K562 (cell line): ENCODE measurements at regions not wholly inside any gene's neighbourhood (a gene's known extent, or its start where the extent isn't known, plus 50 kb on each side); places are given as distances from the start of the nearest gene placed in this dataset.

Source experiments
- CTCF ChIP-seq, 3 experiments: IDR thresholded peaks in 2 of 3; conservative IDR thresholded peaks in 1 of 3; 2 replicates each; pipeline ENCODE4 v1.5.1; 2011 to 2012; ENCODE audit warnings: low read length in 3 of 3, mild to moderate bottlenecking in 3 of 3, control low read depth in 2 of 3, improper control_type of control experiment in 1 of 3, inconsistent platforms in 1 of 3, low read depth in 1 of 3, mixed read lengths in 1 of 3, moderate library complexity in 1 of 3; ENCODE audit not compliant: insufficient read depth in 2 of 3
- FUS ChIP-seq: fragments of 200-400 bp; formaldehyde crosslinking; optimal IDR thresholded peaks from 2 replicates; pipeline ENCODE3; 2017; ENCODE audit warnings: low read depth, low read length
- HMGXB4 ChIP-seq: sonication (generic); formaldehyde crosslinking; IDR thresholded peaks from 2 replicates; pipeline ENCODE4 v1.8.1; 2023; ENCODE audit warnings: mild to moderate bottlenecking, missing genetic modification reagents
- NR2C2 ChIP-seq, 2 experiments: fragments of 200-800 bp in 1 of 2; sonication (Bioruptor generic) in 1 of 2; sonication (generic) in 1 of 2; formaldehyde crosslinking in 1 of 2; IDR thresholded peaks; 2 replicates each; pipeline versions ENCODE4 v1.6.1 to v1.8.0; 2016 to 2022; ENCODE audit warnings: mild to moderate bottlenecking in 1 of 2, missing compliant biosample characterization in 1 of 2, missing genetic modification characterization in 1 of 2, missing genetic modification reagents in 1 of 2
- POLR2AphosphoS5 ChIP-seq: IDR thresholded peaks from 2 replicates; pipeline ENCODE4 v1.6.1; 2011; ENCODE audit warnings: mild to moderate bottlenecking, low read depth, low read length, moderate library complexity; ENCODE audit not compliant: control insufficient read depth, insufficient read depth
- REST ChIP-seq, 2 experiments: fragments of 450-650 bp; formaldehyde crosslinking in 1 of 2; IDR thresholded peaks; 2 replicates each; pipeline versions ENCODE4 v1.4.0 to v1.6.1; 2014 to 2020; ENCODE audit warnings: mild to moderate bottlenecking in 2 of 2, borderline replicate concordance in 1 of 2, low read depth in 1 of 2
- RFX1 ChIP-seq: fragments of 450-650 bp; IDR thresholded peaks from 2 replicates; pipeline ENCODE4 v1.6.1; 2016; ENCODE audit warnings: mild to moderate bottlenecking, moderate library complexity
- RNF2 ChIP-seq: sonication (generic); IDR thresholded peaks from 2 replicates; pipeline ENCODE4 v1.6.1; 2016
- SP1 ChIP-seq: sonication (generic); formaldehyde crosslinking; IDR thresholded peaks from 2 replicates; pipeline ENCODE4 v1.8.1; 2022; ENCODE audit warnings: mild to moderate bottlenecking, missing genetic modification reagents
- STAT5B ChIP-seq: fragments of 250-450 bp; sonication (Bioruptor Pico); IDR thresholded peaks from 2 replicates; pipeline ENCODE4 v1.8.0; 2021; ENCODE audit warnings: mild to moderate bottlenecking, inconsistent platforms
- ZNF134 ChIP-seq: fragments of 250-450 bp; sonication (Bioruptor Pico); conservative IDR thresholded peaks from 2 replicates; pipeline ENCODE4 v1.4.0; 2020
- ZNF197 ChIP-seq: fragments of 200-800 bp; sonication (Bioruptor generic); IDR thresholded peaks from 2 replicates; pipeline ENCODE4 v1.6.1; 2016; ENCODE audit warnings: low read depth, missing genetic modification characterization, missing compliant biosample characterization
- ZNF354B ChIP-seq: fragments of 250-450 bp; sonication (Bioruptor Pico); IDR thresholded peaks from 2 replicates; pipeline ENCODE4 v1.4.0; 2020
- ZNF384 ChIP-seq: IDR thresholded peaks from 2 replicates; pipeline ENCODE4 v1.6.1; 2012; ENCODE audit warnings: low read depth, low read length, improper control_type of control experiment

GRCh38 chr5:158522776-158523175, 576.9 kb downstream of the EBF1 start:
- TF ChIP-seq CTCF (IDR thresholded peaks at IDR 0.05 in 2 of 3, conservative IDR thresholded peaks at IDR 0.05 in 1 of 3; ENCODE audit: insufficient read depth in 2 of 3, low read depth in 1 of 3, low read length in 3 of 3) = no peak
- TF ChIP-seq STAT5B (CRISPR knock-in tag) = no peak
- TF ChIP-seq SP1 (CRISPR knock-in tag) = no peak
- TF ChIP-seq ZNF197 = no peak
- no peak for TF ChIP-seq NR2C2 (CRISPR knock-in tag; IDR thresholded peaks at IDR 0.05)
- no peak for TF ChIP-seq NR2C2 (tag; IDR thresholded peaks at IDR 0.05)
- TF ChIP-seq POLR2AphosphoS5 = no peak
- no peak for TF ChIP-seq HMGXB4 (CRISPR knock-in tag)
- TF ChIP-seq RNF2 = no peak
- TF ChIP-seq REST (IDR thresholded peaks at IDR 0.05; ENCODE audit: borderline replicate concordance) = no peak
- no peak for TF ChIP-seq REST (CRISPR knock-in tag; IDR thresholded peaks at IDR 0.05; ENCODE audit: low read depth)
- no peak for TF ChIP-seq ZNF134 (CRISPR knock-in tag)
- no peak for TF ChIP-seq ZNF354B
- no peak for TF ChIP-seq ZNF384
- no peak for TF ChIP-seq FUS
- TF ChIP-seq RFX1 = no peak
